ENCODE measurements at regions not wholly inside any gene's neighbourhood (a gene's known extent, or its start where the extent isn't known, plus 50 kb on each side); places are given as distances from the start of the nearest gene placed in this dataset.

GRCh38 chr7:156032973-156033372, 220.7 kb upstream of the SHH start:
- TF ChIP-seq CTCF (IDR thresholded peaks at IDR 0.05; ENCODE audit: insufficient read depth, low read length, poor library complexity, severe bottlenecking), result no peak
- TF ChIP-seq EZH2phosphoT487 (conservative IDR thresholded peaks at IDR 0.05; ENCODE audit: low read length), result no peak
